ENCODE measurements at regions not wholly inside any gene's neighbourhood (a gene's known extent, or its start where the extent isn't known, plus 50 kb on each side); places are given as distances from the start of the nearest gene placed in this dataset.

- Histone ChIP-seq H3K27ac (ENCODE audit: low read depth, low read length) (no peak overlapping the region), H3K9ac (ENCODE audit: low read length) (no peak overlapping the region), H3K27me3 (ENCODE audit: control insufficient read depth, insufficient read depth, low read length) (no peaks in the 10 kb centered on the region), H3K36me3 (ENCODE audit: control insufficient read depth, insufficient read depth, low read length) (no peaks in the 10 kb centered on the region), H3K9me3 (ENCODE audit: control insufficient read depth, insufficient read depth, low read depth, low read length) (no peaks in the 10 kb centered on the region), H3K4me3 (ENCODE audit: low read depth, low read length) (no peak overlapping the region), H3K4me1 (ENCODE audit: control insufficient read depth, insufficient read depth, low read length) (no peaks in the 10 kb centered on the region)
Measured at GRCh38 chr4:34718576-34719245, 1525.6 kb downstream of the ARAP2 start.

DNA sequence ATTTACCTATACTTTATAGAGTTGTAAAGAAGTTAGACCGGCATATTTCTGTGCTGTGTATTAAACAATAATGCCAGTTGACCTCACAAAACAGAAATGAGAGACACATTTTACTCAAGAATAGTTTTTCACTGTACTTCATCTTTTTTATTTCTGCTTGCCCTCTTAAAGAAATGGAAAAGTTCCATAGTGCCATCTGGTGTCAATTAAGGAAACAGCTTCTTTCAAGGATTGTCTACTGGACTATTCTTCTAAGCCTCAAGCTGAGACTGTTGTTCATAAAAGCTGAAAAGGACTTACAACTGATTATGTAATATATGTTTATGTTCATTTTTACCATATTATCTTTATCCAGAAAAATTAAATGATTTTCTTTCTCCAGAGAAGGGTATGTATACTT is 1523.7 kb downstream of the ARAP2 start:
- Histone ChIP-seq H3K9me3 (ENCODE audit: control insufficient read depth, insufficient read depth, low read depth, low read length) (no peaks in the 10 kb centered on the region), H3K9ac (ENCODE audit: low read length) (no peak overlapping the region), H3K27me3 (ENCODE audit: control insufficient read depth, insufficient read depth, low read length) (no peaks in the 10 kb centered on the region), H3K4me3 (ENCODE audit: low read depth, low read length) (no peak overlapping the region), H3K4me1 (ENCODE audit: control insufficient read depth, insufficient read depth, low read length) (no peaks in the 10 kb centered on the region), H3K36me3 (ENCODE audit: control insufficient read depth, insufficient read depth, low read length) (no peaks in the 10 kb centered on the region), H3K27ac (ENCODE audit: low read depth, low read length) (no peak overlapping the region)

DNA sequence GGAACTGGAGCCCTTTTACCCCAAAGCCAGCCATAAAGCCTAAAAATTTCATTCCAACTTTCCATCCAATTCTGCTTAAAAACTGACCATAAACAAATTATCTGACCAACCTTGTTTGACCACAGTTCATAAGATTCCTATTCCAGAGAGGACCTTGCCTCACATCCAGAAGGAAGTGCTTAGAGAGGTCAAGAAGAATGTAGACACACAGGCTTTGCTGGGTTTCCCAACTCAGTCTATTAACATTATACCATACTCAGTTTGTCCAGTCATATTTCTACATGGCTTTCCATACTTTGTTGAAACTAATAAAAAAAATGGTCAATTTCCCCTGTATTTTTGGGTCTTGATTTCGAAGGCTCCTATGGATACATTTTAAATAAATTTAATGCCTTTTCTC is 1522.5 kb downstream of the ARAP2 start:
- Histone ChIP-seq H3K27ac (ENCODE audit: low read depth, low read length) (no peak overlapping the region), H3K36me3 (ENCODE audit: control insufficient read depth, insufficient read depth, low read length) (no peaks in the 10 kb centered on the region), H3K9me3 (ENCODE audit: control insufficient read depth, insufficient read depth, low read depth, low read length) (no peaks in the 10 kb centered on the region), H3K9ac (ENCODE audit: low read length) (no peak overlapping the region), H3K27me3 (ENCODE audit: control insufficient read depth, insufficient read depth, low read length) (no peaks in the 10 kb centered on the region), H3K4me3 (ENCODE audit: low read depth, low read length) (no peak overlapping the region), H3K4me1 (ENCODE audit: control insufficient read depth, insufficient read depth, low read length) (no peaks in the 10 kb centered on the region)

DNA sequence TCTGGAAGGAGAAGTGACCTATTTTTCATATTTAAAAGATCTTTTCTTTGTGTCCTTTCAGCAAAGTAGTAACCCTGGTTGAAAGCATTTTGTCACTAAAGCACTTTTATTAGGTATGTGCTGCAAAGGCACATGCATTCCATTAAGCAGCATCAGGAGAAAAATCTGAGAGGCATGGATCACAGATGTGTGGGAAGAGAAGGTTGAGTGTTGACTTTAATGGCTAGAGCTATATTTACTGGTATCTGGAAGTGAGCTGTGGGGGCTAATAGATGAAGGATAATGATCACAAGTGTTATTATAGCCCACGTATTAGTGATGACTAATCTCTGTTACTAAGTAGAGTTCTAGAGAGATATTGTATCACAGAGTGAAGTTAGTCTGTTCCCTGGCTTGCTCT is 1520.7 kb downstream of the ARAP2 start:
- Histone ChIP-seq H3K4me1 (ENCODE audit: control insufficient read depth, insufficient read depth, low read length) (no peaks in the 10 kb centered on the region), H3K27ac (ENCODE audit: low read depth, low read length) (no peak overlapping the region), H3K9me3 (ENCODE audit: control insufficient read depth, insufficient read depth, low read depth, low read length) (no peaks in the 10 kb centered on the region), H3K9ac (ENCODE audit: low read length) (no peak overlapping the region), H3K36me3 (ENCODE audit: control insufficient read depth, insufficient read depth, low read length) (no peaks in the 10 kb centered on the region), H3K4me3 (ENCODE audit: low read depth, low read length) (no peak overlapping the region), H3K27me3 (ENCODE audit: control insufficient read depth, insufficient read depth, low read length) (no peaks in the 10 kb centered on the region)

DNA sequence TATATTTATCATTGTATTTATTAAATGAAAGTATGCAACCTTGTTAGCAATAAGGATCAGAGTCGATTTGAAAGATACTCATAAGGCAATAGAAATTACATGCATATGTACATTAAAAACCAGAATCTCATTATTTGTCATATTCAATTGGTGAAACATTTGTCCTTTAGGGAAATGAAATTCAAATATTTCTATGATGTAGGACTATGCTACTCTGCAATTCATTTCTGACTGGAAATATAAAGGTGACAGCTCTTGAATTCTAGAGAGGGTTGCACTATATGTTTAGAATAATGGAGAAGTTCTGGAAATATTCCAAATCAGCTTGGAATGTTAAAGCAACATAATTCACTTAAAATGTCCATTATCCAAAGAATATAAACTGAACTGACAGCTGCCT is 1519.8 kb downstream of the ARAP2 start:
- Histone ChIP-seq H3K36me3 (ENCODE audit: control insufficient read depth, insufficient read depth, low read length) (no peaks in the 10 kb centered on the region), H3K27ac (ENCODE audit: low read depth, low read length) (no peak overlapping the region), H3K4me1 (ENCODE audit: control insufficient read depth, insufficient read depth, low read length) (no peaks in the 10 kb centered on the region), H3K27me3 (ENCODE audit: control insufficient read depth, insufficient read depth, low read length) (no peaks in the 10 kb centered on the region), H3K9me3 (ENCODE audit: control insufficient read depth, insufficient read depth, low read depth, low read length) (no peaks in the 10 kb centered on the region), H3K4me3 (ENCODE audit: low read depth, low read length) (no peak overlapping the region), H3K9ac (ENCODE audit: low read length) (no peak overlapping the region)

- H3K4me3 ChIP-seq (ENCODE audit: low read depth, low read length): no peak overlapping the region
- H3K9me3 ChIP-seq (ENCODE audit: control insufficient read depth, insufficient read depth, low read depth, low read length): no peaks in the 10 kb centered on the region
- H3K27ac ChIP-seq (ENCODE audit: low read depth, low read length): no peak overlapping the region
- H3K9ac ChIP-seq (ENCODE audit: low read length): no peak overlapping the region
- H3K36me3 ChIP-seq (ENCODE audit: control insufficient read depth, insufficient read depth, low read length): no peaks in the 10 kb centered on the region
- peaks cover 3% of the 10 kb centered on the region for H3K4me1 ChIP-seq (ENCODE audit: control insufficient read depth, insufficient read depth, low read length)
- no peaks in the 10 kb centered on the region for H3K27me3 ChIP-seq (ENCODE audit: control insufficient read depth, insufficient read depth, low read length)
Measured at GRCh38 chr4:34731070-34731469, 1513.2 kb downstream of the ARAP2 start.

GRCh38 chr4:34732176-34732950 is 1512.0 kb downstream of the ARAP2 start:
- no peak overlapping the region for H3K27ac ChIP-seq (ENCODE audit: low read depth, low read length)
- no peaks in the 10 kb centered on the region for H3K36me3 ChIP-seq (ENCODE audit: control insufficient read depth, insufficient read depth, low read length)
- H3K9ac ChIP-seq (ENCODE audit: low read length): no peak overlapping the region
- H3K27me3 ChIP-seq (ENCODE audit: control insufficient read depth, insufficient read depth, low read length): no peaks in the 10 kb centered on the region
- no peaks in the 10 kb centered on the region for H3K9me3 ChIP-seq (ENCODE audit: control insufficient read depth, insufficient read depth, low read depth, low read length)
- no peak overlapping the region for H3K4me3 ChIP-seq (ENCODE audit: low read depth, low read length)
- H3K4me1 ChIP-seq (ENCODE audit: control insufficient read depth, insufficient read depth, low read length): peaks cover 3% of the 10 kb centered on the region

DNA sequence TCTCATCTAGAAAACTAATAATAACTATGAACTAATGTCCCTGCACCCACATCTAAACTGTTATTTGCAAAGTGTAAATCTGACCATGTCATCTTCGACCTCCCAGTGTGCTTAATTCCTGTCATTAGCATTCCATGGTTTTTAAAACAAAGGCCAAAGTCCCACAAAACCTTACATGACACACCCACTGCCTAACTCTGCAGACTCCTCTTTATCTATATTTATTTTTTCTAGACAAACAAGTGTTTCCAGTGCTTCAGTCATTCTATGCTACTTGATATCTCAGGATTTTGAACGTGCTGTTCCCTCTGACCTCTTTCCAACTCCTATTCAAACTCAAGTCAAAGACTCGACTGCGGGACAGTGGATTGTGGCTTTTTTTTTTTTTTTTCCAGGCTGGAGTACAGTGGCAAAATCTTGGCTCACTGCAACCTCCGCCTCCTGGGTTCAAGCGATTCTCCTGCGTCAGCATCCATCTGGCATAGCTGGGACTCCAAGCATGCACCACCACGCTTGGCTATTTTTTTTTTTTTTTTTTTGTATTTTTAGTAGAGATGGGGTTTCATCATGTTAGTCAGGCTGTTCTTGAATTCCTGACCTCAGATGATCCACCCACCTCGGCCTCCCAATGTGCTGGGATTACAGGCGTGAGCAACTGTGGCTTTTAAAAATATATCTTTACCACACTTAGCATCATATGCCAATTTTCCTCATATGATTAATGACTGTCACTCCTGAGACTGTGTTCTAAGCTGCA is 1511.0 kb downstream of the ARAP2 start:
- H3K4me1 ChIP-seq (ENCODE audit: control insufficient read depth, insufficient read depth, low read length): peaks cover 3% of the 10 kb centered on the region
- no peak overlapping the region for H3K27ac ChIP-seq (ENCODE audit: low read depth, low read length)
- no peaks in the 10 kb centered on the region for H3K9me3 ChIP-seq (ENCODE audit: control insufficient read depth, insufficient read depth, low read depth, low read length)
- no peak overlapping the region for H3K4me3 ChIP-seq (ENCODE audit: low read depth, low read length)
- H3K9ac ChIP-seq (ENCODE audit: low read length): no peak overlapping the region
- no peaks in the 10 kb centered on the region for H3K36me3 ChIP-seq (ENCODE audit: control insufficient read depth, insufficient read depth, low read length)
- H3K27me3 ChIP-seq (ENCODE audit: control insufficient read depth, insufficient read depth, low read length): no peaks in the 10 kb centered on the region

DNA sequence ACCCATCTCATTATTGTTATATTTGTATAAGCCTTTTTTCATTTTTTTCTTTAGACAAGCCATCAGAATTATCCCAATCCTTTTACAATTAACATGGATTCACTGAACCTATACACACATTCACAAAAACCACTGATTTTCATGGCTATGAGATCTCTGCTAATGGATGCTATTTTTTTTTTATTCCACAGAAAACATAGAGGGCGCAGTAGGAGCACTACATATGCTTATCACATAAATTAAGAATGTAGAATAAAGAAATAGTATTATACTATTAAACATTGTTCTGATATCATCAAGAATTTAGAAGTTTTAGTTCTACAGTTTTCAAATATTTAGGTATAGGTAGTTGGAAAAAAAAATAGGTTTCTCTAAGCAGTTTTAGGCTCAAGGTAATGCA is 1477.4 kb downstream of the ARAP2 start:
- H3K36me3 ChIP-seq (ENCODE audit: control insufficient read depth, insufficient read depth, low read length): no peaks in the 10 kb centered on the region

GRCh38 chr4:34767407-34767806 is 1476.9 kb downstream of the ARAP2 start:
- Histone ChIP-seq H3K36me3 (ENCODE audit: control insufficient read depth, insufficient read depth, low read length) (no peaks in the 10 kb centered on the region), H3K9ac (ENCODE audit: low read length) (no peak overlapping the region), H3K4me1 (ENCODE audit: control insufficient read depth, insufficient read depth, low read length) (no peaks in the 10 kb centered on the region), H3K27ac (ENCODE audit: low read depth, low read length) (no peak overlapping the region), H3K27me3 (ENCODE audit: control insufficient read depth, insufficient read depth, low read length) (no peaks in the 10 kb centered on the region), H3K9me3 (ENCODE audit: control insufficient read depth, insufficient read depth, low read depth, low read length) (no peaks in the 10 kb centered on the region), H3K4me3 (ENCODE audit: low read depth, low read length) (no peak overlapping the region)

More for the DNA sequence above, 1477.4 kb downstream of the ARAP2 start:
- H3K27ac ChIP-seq (ENCODE audit: low read depth, low read length): no peak overlapping the region
- no peaks in the 10 kb centered on the region for H3K27me3 ChIP-seq (ENCODE audit: control insufficient read depth, insufficient read depth, low read length)
- no peaks in the 10 kb centered on the region for H3K9me3 ChIP-seq (ENCODE audit: control insufficient read depth, insufficient read depth, low read depth, low read length)
- H3K9ac ChIP-seq (ENCODE audit: low read length): no peak overlapping the region
- H3K4me3 ChIP-seq (ENCODE audit: low read depth, low read length): no peak overlapping the region
- H3K4me1 ChIP-seq (ENCODE audit: control insufficient read depth, insufficient read depth, low read length): no peaks in the 10 kb centered on the region

DNA sequence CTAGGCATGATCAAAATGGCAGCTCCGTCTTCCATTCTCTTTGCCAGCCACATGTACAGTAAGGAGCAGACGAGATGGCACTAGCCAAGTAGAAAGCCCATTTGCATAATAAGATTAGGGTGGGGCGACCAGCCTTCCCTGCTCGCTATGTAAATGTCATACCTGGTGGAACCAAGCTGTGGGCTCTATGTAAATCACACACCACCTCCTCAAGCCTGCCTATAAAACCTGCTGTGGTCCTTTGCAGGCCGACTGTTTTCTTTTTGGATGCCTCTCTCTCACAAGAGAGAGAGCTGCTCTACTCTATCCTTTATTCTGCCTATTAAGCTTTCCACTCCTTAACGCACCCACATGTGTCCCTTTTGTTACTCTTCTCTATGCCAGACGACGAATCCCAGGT is 1472.7 kb downstream of the ARAP2 start:
- H3K4me1 ChIP-seq (ENCODE audit: control insufficient read depth, insufficient read depth, low read length): no peaks in the 10 kb centered on the region
- H3K4me3 ChIP-seq (ENCODE audit: low read depth, low read length): no peak overlapping the region
- no peaks in the 10 kb centered on the region for H3K36me3 ChIP-seq (ENCODE audit: control insufficient read depth, insufficient read depth, low read length)
- H3K27me3 ChIP-seq (ENCODE audit: control insufficient read depth, insufficient read depth, low read length): no peaks in the 10 kb centered on the region
- H3K9me3 ChIP-seq (ENCODE audit: control insufficient read depth, insufficient read depth, low read depth, low read length): no peaks in the 10 kb centered on the region
- no peak overlapping the region for H3K9ac ChIP-seq (ENCODE audit: low read length)
- H3K27ac ChIP-seq (ENCODE audit: low read depth, low read length): no peak overlapping the region
